OCI-LY3 (cell line): ENCODE measurements at regions not wholly inside any gene's neighbourhood (a gene's known extent, or its start where the extent isn't known, plus 50 kb on each side); places are given as distances from the start of the nearest gene placed in this dataset.

ENCODE experiments used
- CTCF ChIP-seq: fragments of 200-600, 300-600 bp; sonication (generic); IDR thresholded peaks from 2 replicates; pipeline ENCODE4 v1.5.1; 2014; ENCODE audit warnings: antibody characterized with exemption, low read length, low read depth
- EZH2phosphoT487 ChIP-seq: fragments of 200-600 bp; shearing (Covaris generic); IDR thresholded peaks from 2 replicates; pipeline ENCODE4 v1.6.1; 2018; ENCODE audit warnings: antibody characterized with exemption, mixed run types, low read depth

GRCh38 chr10:62907470-62908212, 91.5 kb upstream of the EGR2 start:
- TF ChIP-seq CTCF = no peak
- TF ChIP-seq EZH2phosphoT487 = no peak
